K562 (cell line): ENCODE measurements at regions not wholly inside any gene's neighbourhood (a gene's known extent, or its start where the extent isn't known, plus 50 kb on each side); places are given as distances from the start of the nearest gene placed in this dataset.

Source experiments
- ESRRA ChIP-seq: fragments of 450-650 bp; IDR thresholded peaks from 2 replicates; pipeline ENCODE4 v1.6.1; 2014; ENCODE audit warnings: low read depth, mild to moderate bottlenecking, moderate library complexity, borderline replicate concordance
- FOS ChIP-seq: IDR thresholded peaks from 3 replicates; pipeline ENCODE4 v1.6.1; 2011; ENCODE audit not compliant: insufficient read length; ENCODE audit errors: extremely low read depth
- POLR2A ChIP-seq: fragments of 450-650 bp; conservative IDR thresholded peaks from 2 replicates; pipeline ENCODE4 v1.6.1; 2016
- TF ChIP-seq, protein P1 (sequence below): sonication (generic); formaldehyde crosslinking; IDR thresholded peaks from 2 replicates; pipeline ENCODE4 v1.8.1; 2023; ENCODE audit warnings: mild to moderate bottlenecking, missing genetic modification reagents
- TF ChIP-seq, protein P2 (sequence below), 3 experiments: IDR thresholded peaks in 2 of 3; conservative IDR thresholded peaks in 1 of 3; 2 replicates each; pipeline ENCODE4 v1.5.1; 2011 to 2012; ENCODE audit warnings: low read length in 3 of 3, mild to moderate bottlenecking in 3 of 3, control low read depth in 2 of 3, improper control_type of control experiment in 1 of 3, inconsistent platforms in 1 of 3, low read depth in 1 of 3, mixed read lengths in 1 of 3, moderate library complexity in 1 of 3; ENCODE audit not compliant: insufficient read depth in 2 of 3

DNA sequence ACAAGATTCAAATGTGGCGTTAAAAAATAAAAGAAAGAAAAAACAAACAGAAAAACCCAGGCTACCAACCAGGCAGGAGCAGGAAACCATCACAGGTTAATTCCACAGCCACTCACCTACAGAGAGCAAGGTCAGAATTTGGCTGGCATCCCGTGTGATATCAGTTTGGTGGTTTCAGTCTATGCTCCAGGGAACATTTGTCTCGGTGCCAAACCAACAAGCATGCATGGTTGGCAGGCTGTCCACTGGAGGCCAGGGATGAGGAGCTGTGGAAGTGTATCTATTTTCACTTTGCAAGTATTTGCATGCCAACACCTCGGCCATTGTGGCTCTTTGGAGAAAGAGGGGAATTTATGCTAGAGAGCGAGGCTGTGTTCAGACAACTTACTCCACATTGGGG is 53.1 kb upstream of the PROX1 start:
- TF ChIP-seq, protein P1, sequence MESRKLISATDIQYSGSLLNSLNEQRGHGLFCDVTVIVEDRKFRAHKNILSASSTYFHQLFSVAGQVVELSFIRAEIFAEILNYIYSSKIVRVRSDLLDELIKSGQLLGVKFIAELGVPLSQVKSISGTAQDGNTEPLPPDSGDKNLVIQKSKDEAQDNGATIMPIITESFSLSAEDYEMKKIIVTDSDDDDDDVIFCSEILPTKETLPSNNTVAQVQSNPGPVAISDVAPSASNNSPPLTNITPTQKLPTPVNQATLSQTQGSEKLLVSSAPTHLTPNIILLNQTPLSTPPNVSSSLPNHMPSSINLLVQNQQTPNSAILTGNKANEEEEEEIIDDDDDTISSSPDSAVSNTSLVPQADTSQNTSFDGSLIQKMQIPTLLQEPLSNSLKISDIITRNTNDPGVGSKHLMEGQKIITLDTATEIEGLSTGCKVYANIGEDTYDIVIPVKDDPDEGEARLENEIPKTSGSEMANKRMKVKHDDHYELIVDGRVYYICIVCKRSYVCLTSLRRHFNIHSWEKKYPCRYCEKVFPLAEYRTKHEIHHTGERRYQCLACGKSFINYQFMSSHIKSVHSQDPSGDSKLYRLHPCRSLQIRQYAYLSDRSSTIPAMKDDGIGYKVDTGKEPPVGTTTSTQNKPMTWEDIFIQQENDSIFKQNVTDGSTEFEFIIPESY (CRISPR knock-in tag) = no peak
- TF ChIP-seq POLR2A = no peak
- TF ChIP-seq FOS = no peak
- TF ChIP-seq, protein P2, sequence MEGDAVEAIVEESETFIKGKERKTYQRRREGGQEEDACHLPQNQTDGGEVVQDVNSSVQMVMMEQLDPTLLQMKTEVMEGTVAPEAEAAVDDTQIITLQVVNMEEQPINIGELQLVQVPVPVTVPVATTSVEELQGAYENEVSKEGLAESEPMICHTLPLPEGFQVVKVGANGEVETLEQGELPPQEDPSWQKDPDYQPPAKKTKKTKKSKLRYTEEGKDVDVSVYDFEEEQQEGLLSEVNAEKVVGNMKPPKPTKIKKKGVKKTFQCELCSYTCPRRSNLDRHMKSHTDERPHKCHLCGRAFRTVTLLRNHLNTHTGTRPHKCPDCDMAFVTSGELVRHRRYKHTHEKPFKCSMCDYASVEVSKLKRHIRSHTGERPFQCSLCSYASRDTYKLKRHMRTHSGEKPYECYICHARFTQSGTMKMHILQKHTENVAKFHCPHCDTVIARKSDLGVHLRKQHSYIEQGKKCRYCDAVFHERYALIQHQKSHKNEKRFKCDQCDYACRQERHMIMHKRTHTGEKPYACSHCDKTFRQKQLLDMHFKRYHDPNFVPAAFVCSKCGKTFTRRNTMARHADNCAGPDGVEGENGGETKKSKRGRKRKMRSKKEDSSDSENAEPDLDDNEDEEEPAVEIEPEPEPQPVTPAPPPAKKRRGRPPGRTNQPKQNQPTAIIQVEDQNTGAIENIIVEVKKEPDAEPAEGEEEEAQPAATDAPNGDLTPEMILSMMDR (IDR thresholded peaks at IDR 0.05 in 2 of 3, conservative IDR thresholded peaks at IDR 0.05 in 1 of 3; ENCODE audit: insufficient read depth in 2 of 3, low read depth in 1 of 3, low read length in 3 of 3) = no peak
- TF ChIP-seq ESRRA = no peak
